CD14-positive monocyte (primary cell): ENCODE measurements at regions not wholly inside any gene's neighbourhood (a gene's known extent, or its start where the extent isn't known, plus 50 kb on each side); places are given as distances from the start of the nearest gene placed in this dataset.

Experiments used
- DNase-seq, 3 donors: peaks; one replicate each; pipeline ENCODE4 v3.0.0-alpha.2; 2011 to 2022
- H2AFZ ChIP-seq: 2 replicates; pipeline ENCODE4 v1.6.0; 2012; ENCODE audit warnings: mild to moderate bottlenecking, low read depth, low read length, inconsistent platforms; ENCODE audit not compliant: insufficient read depth, poor library complexity, severe bottlenecking
- H3K27ac ChIP-seq, 2 donors: 1 replicate in 1 of 2; 2 replicates in 1 of 2; pipeline ENCODE4 v1.5.1; 2012 to 2013; ENCODE audit warnings: low read length in 2 of 2, control low read depth in 1 of 2, inconsistent platforms in 1 of 2, low read depth in 1 of 2, mild to moderate bottlenecking in 1 of 2
- H3K27me3 ChIP-seq, 2 donors: one replicate each; pipeline versions ENCODE4 v1.6.0 to v1.6.1; 2011 to 2013; ENCODE audit warnings: low read length in 2 of 2; ENCODE audit not compliant: control insufficient read depth in 2 of 2, insufficient read depth in 2 of 2
- H3K36me3 ChIP-seq, 2 donors: replicated peaks in 1 of 2; 1 replicate in 1 of 2; 2 replicates in 1 of 2; pipeline versions ENCODE4 v1.5.1 to v1.6.1; 2012 to 2013; ENCODE audit warnings: low read length in 2 of 2, control low read depth in 1 of 2, inconsistent platforms in 1 of 2, mild to moderate bottlenecking in 1 of 2; ENCODE audit not compliant: insufficient read depth in 2 of 2, control insufficient read depth in 1 of 2
- H3K4me1 ChIP-seq, 2 donors: 1 replicate in 1 of 2; 2 replicates in 1 of 2; pipeline versions ENCODE4 v1.5.1 to v1.6.1; 2012 to 2013; ENCODE audit warnings: low read length in 2 of 2, control low read depth in 1 of 2, inconsistent platforms in 1 of 2, mild to moderate bottlenecking in 1 of 2, moderate library complexity in 1 of 2; ENCODE audit not compliant: insufficient read depth in 2 of 2, control insufficient read depth in 1 of 2
- H3K4me2 ChIP-seq: replicated peaks from 2 replicates; pipeline ENCODE3; 2012; ENCODE audit warnings: low read length, moderate library complexity, mild to moderate bottlenecking; ENCODE audit not compliant: poor library complexity, severe bottlenecking; ENCODE audit errors: extremely low read depth
- H3K4me3 ChIP-seq, 3 experiments: fragments of 200-600 bp in 1 of 3; sonication (generic) in 1 of 3; replicated peaks in 1 of 3; 1 replicate in 2 of 3; 2 replicates in 1 of 3; pipeline ENCODE4 v1.5.1; 2011 to 2013; ENCODE audit warnings: low read length in 3 of 3, mild to moderate bottlenecking in 3 of 3, control low read depth in 2 of 3, low read depth in 2 of 3, inconsistent platforms in 1 of 3, moderate library complexity in 1 of 3
- H3K79me2 ChIP-seq: 2 replicates; pipeline ENCODE4 v1.6.0; 2012; ENCODE audit warnings: mild to moderate bottlenecking, control low read depth, inconsistent platforms, low read length, moderate library complexity; ENCODE audit not compliant: insufficient read depth
- H3K9ac ChIP-seq: 2 replicates; pipeline ENCODE4 v1.6.0; 2017; ENCODE audit warnings: low read length, mild to moderate bottlenecking; ENCODE audit not compliant: insufficient read depth, poor library complexity, severe bottlenecking
- H3K9me3 ChIP-seq, 2 donors: replicated peaks in 1 of 2; 1 replicate in 1 of 2; 2 replicates in 1 of 2; pipeline versions ENCODE4 v1.5.1 to v1.6.1; 2012 to 2013; ENCODE audit warnings: low read length in 2 of 2, control low read depth in 1 of 2; ENCODE audit not compliant: control insufficient read depth in 1 of 2, insufficient read depth in 1 of 2
- H4K20me1 ChIP-seq: 2 replicates; pipeline ENCODE4 v1.6.0; 2012; ENCODE audit warnings: mild to moderate bottlenecking, low read length, control low read depth, moderate library complexity; ENCODE audit not compliant: insufficient read depth
- H3K27ac Mint-ChIP-seq, 7 donors: one replicate each; pipeline ENCODE4 v1.8.0; 2020; ENCODE audit warnings: mild to moderate bottlenecking in 7 of 7, mixed read lengths in 7 of 7, moderate library complexity in 6 of 7, inconsistent platforms in 2 of 7
- H3K27me3 Mint-ChIP-seq, 3 donors: one replicate each; pipeline ENCODE4 v1.8.0; 2021 to 2022; ENCODE audit warnings: low read depth in 3 of 3, mild to moderate bottlenecking in 3 of 3, mixed read lengths in 3 of 3, moderate library complexity in 3 of 3, inconsistent platforms in 1 of 3
- H3K36me3 Mint-ChIP-seq, 2 donors: one replicate each; pipeline ENCODE4 v1.8.0; 2020; ENCODE audit warnings: mixed read lengths in 2 of 2, inconsistent platforms in 1 of 2, mild to moderate bottlenecking in 1 of 2
- H3K4me1 Mint-ChIP-seq: one replicate; pipeline ENCODE4 v1.8.0; 2020; ENCODE audit warnings: mild to moderate bottlenecking, mixed read lengths
- H3K4me3 Mint-ChIP-seq, 2 donors: one replicate each; pipeline ENCODE4 v1.8.0; 2020; ENCODE audit warnings: mild to moderate bottlenecking in 2 of 2, mixed read lengths in 2 of 2, moderate library complexity in 1 of 2
- H3K9me3 Mint-ChIP-seq, 7 donors: one replicate each; pipeline ENCODE4 v1.8.0; 2020 to 2022; ENCODE audit warnings: mixed read lengths in 7 of 7, mild to moderate bottlenecking in 6 of 7, moderate library complexity in 6 of 7, inconsistent platforms in 2 of 7
- WGBS: methylation state at CpG from one replicate; pipeline ENCODE4 v1.1.5; 2013; ENCODE audit warnings: missing lambda C conversion rate; ENCODE audit not compliant: insufficient coverage; 5-methylcytosine and 5-hydroxymethylcytosine counted together
- intact Hi-C, 2 donors: fragments of 100-400 bp; cut with micrococcal nuclease; formaldehyde crosslinking; loops; one replicate each; pipeline versions ENCODE4 v1.15.0 to v1.15.1; 2023
- TF ChIP-seq, protein P1 (sequence below): fragments of 200-600 bp; IDR thresholded peaks from one replicate; pipeline ENCODE4 v1.8.0; 2022; ENCODE audit warnings: antibody characterized with exemption, mild to moderate bottlenecking

GRCh38 chr13:91066745-91067144, 280.7 kb upstream of the MIR17HG start:
- no peaks in the 10 kb centered on the region for H3K4me1 ChIP-seq
- no peaks in the 10 kb centered on the region for H3K27me3 ChIP-seq
- 73% methylated on average over 2 of the region's 4 CpGs for WGBS
- H3K9me3 ChIP-seq, result no peaks in the 10 kb centered on the region
- H3K4me1 Mint-ChIP-seq, result no peaks in the 10 kb centered on the region
- H3K27ac Mint-ChIP-seq, result no peak overlapping the region
- intact Hi-C loops, result no loop called here
- H2AFZ ChIP-seq, result no peak overlapping the region
- H4K20me1 ChIP-seq, result no peaks in the 10 kb centered on the region
- no peaks in the 10 kb centered on the region for H3K36me3 ChIP-seq
- no peak overlapping the region for H3K4me2 ChIP-seq
- H3K79me2 ChIP-seq, result no peaks in the 10 kb centered on the region
- H3K27ac ChIP-seq, result no peak overlapping the region
- H3K9ac ChIP-seq, result no peak overlapping the region
- TF ChIP-seq, protein P1, sequence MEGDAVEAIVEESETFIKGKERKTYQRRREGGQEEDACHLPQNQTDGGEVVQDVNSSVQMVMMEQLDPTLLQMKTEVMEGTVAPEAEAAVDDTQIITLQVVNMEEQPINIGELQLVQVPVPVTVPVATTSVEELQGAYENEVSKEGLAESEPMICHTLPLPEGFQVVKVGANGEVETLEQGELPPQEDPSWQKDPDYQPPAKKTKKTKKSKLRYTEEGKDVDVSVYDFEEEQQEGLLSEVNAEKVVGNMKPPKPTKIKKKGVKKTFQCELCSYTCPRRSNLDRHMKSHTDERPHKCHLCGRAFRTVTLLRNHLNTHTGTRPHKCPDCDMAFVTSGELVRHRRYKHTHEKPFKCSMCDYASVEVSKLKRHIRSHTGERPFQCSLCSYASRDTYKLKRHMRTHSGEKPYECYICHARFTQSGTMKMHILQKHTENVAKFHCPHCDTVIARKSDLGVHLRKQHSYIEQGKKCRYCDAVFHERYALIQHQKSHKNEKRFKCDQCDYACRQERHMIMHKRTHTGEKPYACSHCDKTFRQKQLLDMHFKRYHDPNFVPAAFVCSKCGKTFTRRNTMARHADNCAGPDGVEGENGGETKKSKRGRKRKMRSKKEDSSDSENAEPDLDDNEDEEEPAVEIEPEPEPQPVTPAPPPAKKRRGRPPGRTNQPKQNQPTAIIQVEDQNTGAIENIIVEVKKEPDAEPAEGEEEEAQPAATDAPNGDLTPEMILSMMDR, result no peak
- peaks cover 0 to 2% (median 1%) of the 10 kb centered on the region in 3 donors for H3K27me3 Mint-ChIP-seq
- no peak for DNase-seq
- peaks cover 2 to 7% (median 6%) of the 10 kb centered on the region in 7 donors for H3K9me3 Mint-ChIP-seq
- no peak overlapping the region for H3K4me3 Mint-ChIP-seq
- H3K4me3 ChIP-seq, result no peak overlapping the region
- H3K36me3 Mint-ChIP-seq, result no peaks in the 10 kb centered on the region

GRCh38 chr13:91072486-91072885, 275.0 kb upstream of the MIR17HG start:
- no peaks in the 10 kb centered on the region for H3K27me3 ChIP-seq
- peaks cover 0 to 4% (median 0%) of the 10 kb centered on the region in 7 donors for H3K9me3 Mint-ChIP-seq
- no peaks in the 10 kb centered on the region for H3K79me2 ChIP-seq
- H3K36me3 Mint-ChIP-seq, result no peaks in the 10 kb centered on the region
- no peak overlapping the region for H3K27ac ChIP-seq
- no peaks in the 10 kb centered on the region for H4K20me1 ChIP-seq
- no peak overlapping the region for H3K4me2 ChIP-seq
- H3K9me3 ChIP-seq, result no peaks in the 10 kb centered on the region
- H3K4me3 ChIP-seq, result no peak overlapping the region
- no peaks in the 10 kb centered on the region for H3K36me3 ChIP-seq
- no peaks in the 10 kb centered on the region for H3K4me1 ChIP-seq
- no peak overlapping the region for H2AFZ ChIP-seq
- no peaks in the 10 kb centered on the region for H3K27me3 Mint-ChIP-seq
- no peak overlapping the region for H3K9ac ChIP-seq
- H3K4me1 Mint-ChIP-seq, result no peaks in the 10 kb centered on the region
- no peak overlapping the region for H3K4me3 Mint-ChIP-seq
- WGBS, result no CpG with 5 or more reads among the region's 2 CpGs
- TF ChIP-seq, protein P1, result no peak
- intact Hi-C loops, result no loop called here
- DNase-seq, result peak in 1 of 3 donors; percentile 41
- no peak overlapping the region for H3K27ac Mint-ChIP-seq
